Spinal cord (tissue), 9 donors: ENCODE measurements at regions not wholly inside any gene's neighbourhood (a gene's known extent, or its start where the extent isn't known, plus 50 kb on each side); places are given as distances from the start of the nearest gene placed in this dataset.

Source experiments
- DNase-seq, 6 donors: peaks; one replicate each; pipeline versions ENCODE4 v3.0.0 to v3.0.0-alpha.2; 2013 to 2015; ENCODE audit warnings: low spot score in 6 of 6, low read depth in 4 of 6
- H3K27ac ChIP-seq: one replicate; pipeline ENCODE4 v1.5.1; 2013; ENCODE audit warnings: low read depth, low read length, control low read depth
- H3K27me3 ChIP-seq: one replicate; pipeline ENCODE4 v1.6.1; 2013; ENCODE audit warnings: low read length; ENCODE audit not compliant: control insufficient read depth, insufficient read depth
- H3K36me3 ChIP-seq: one replicate; pipeline ENCODE4 v1.6.1; 2013; ENCODE audit warnings: low read length; ENCODE audit not compliant: control insufficient read depth, insufficient read depth
- H3K4me1 ChIP-seq: one replicate; pipeline ENCODE4 v1.6.1; 2013; ENCODE audit warnings: low read length; ENCODE audit not compliant: control insufficient read depth, insufficient read depth
- H3K4me3 ChIP-seq: one replicate; pipeline ENCODE4 v1.5.1; 2013; ENCODE audit warnings: low read depth, low read length, control low read depth
- H3K9me3 ChIP-seq: one replicate; pipeline ENCODE4 v1.6.1; 2013; ENCODE audit warnings: low read length; ENCODE audit not compliant: control insufficient read depth, insufficient read depth
- WGBS: methylation state at CpG from one replicate; pipeline ENCODE4 v1.1.5; 2013; ENCODE audit warnings: missing lambda C conversion rate; ENCODE audit not compliant: insufficient coverage; 5-methylcytosine and 5-hydroxymethylcytosine counted together
- donor health status: healthy.

DNA sequence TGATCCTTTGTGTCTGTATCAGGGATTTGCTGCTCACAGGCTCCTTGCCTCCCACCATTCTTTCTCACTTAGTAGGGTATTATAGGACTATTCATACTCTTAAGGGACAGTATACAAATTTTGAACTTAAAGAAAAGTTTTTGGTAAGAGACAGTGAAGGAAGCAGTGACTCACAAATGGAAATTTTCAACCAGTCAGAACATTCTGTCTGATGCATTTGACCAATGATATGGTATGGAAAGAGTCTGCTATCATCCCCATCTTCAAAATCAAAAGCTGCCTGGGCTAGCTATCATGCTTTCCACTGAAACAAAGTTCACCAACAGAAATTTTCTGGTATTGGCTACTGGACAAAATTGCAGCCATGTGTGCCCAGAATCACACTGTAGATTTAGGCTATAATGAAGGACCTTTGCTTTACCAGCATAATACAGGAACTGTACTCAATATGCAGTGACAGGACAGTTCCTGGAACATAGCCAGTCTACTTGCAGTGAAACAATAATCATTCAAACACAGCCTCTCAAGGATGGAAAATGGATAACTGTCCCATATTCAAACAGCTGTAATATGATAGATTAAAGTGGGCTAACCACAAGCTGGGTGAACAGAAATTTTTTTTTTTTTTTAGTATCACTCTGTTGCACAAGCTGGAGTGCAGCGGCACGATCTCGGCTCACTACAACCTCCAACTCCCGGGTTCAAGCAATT is 109.0 kb upstream of the ACSL4 start:
- peak in 1 of 6 donors; percentile 9 for DNase-seq
- WGBS: no CpG with 5 or more reads among the region's 4 CpGs
- Histone ChIP-seq H3K9me3 (no peaks in the 10 kb centered on the region), H3K27me3 (peaks cover 14% of the 10 kb centered on the region), H3K4me1 (no peaks in the 10 kb centered on the region), H3K27ac (no peak overlapping the region), H3K36me3 (no peaks in the 10 kb centered on the region), H3K4me3 (no peak overlapping the region)

DNA sequence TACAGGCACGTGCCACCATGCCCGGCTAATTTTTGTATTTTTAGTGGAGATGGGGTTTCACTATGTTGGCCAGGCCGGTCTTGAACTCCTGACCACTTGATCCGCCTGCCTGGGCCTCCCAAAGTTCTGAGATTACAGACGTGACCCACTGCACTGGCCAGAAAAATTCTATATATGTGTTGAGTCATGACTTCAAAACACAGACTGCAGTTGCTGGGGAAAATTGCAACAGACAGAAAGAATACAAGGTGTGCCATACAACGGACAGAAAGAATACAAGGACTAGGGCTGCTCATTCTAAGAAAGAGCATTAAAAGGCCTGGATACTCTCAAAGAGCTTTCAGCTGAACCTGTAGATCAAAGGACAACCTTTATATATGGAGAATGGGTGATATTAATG is 109.6 kb upstream of the ACSL4 start:
- Histone ChIP-seq H3K27ac (no peak overlapping the region), H3K36me3 (no peaks in the 10 kb centered on the region), H3K9me3 (no peaks in the 10 kb centered on the region), H3K4me3 (no peak overlapping the region), H3K4me1 (no peaks in the 10 kb centered on the region), H3K27me3 (peaks cover 13% of the 10 kb centered on the region)
- no peak for DNase-seq
- 56% methylated on average over 1 of the region's 6 CpGs for WGBS

DNA sequence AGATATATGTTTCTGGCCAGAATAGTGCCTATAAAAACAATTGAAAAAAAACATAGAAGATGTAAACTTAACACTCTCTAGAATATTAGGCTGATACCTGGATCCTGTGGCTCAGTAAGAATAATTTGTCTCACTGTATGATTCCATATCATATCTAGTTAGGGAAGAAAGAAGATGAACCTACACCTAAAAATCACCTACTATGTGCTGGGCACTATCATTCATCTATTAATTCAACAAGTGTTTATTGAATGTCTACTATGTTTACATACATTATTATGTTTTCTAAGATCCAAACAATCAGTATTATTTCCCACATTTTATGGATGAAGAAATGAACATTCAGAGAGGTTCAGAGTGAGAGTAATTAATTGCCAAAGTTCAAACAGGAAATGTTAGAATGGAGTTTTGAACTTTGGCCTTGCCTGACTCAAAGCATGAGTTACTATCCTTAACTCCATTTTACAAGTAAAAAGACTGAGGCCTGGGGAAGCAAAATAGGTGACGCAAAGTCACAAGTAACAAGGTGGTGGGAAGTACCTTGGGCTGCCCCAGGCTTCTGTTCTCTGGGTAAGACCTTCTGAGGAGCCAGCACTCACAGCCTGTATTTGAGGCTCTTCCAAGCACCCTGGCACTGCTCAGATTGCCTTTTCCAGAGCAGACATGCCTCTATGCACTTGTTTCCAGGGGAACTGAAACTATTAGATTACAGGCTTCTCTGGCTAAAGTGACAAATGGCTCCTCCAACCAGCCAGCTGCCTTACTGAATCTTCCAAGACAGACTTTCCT is 111.1 kb upstream of the ACSL4 start:
- H3K4me3 ChIP-seq: no peak overlapping the region
- no peaks in the 10 kb centered on the region for H3K4me1 ChIP-seq
- peaks cover 12% of the 10 kb centered on the region for H3K27me3 ChIP-seq
- no peaks in the 10 kb centered on the region for H3K36me3 ChIP-seq
- no peak overlapping the region for H3K27ac ChIP-seq
- WGBS: 64% methylated on average over 1 of the region's 1 CpG
- peak in 5 of 6 donors; percentile 26 to 79 (median 42) for DNase-seq
- H3K9me3 ChIP-seq: no peaks in the 10 kb centered on the region

DNA sequence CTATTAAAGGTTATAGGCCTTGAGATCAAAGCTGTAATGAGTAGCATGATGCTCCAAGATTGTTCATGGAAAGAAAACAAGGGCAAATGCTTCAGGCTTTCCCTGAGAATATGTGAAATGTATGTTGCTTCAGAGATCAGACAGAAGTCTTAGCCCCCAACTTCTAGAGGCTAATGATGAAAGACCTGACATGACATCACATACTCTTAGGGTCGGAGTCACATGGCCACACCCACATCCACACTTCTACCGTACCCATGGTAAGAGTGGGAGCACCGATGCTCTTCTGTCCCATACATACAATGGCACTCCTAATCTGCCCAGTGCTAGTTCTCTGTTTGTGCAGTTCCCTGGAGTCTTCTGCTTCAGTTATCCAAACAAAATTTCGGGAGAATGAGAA is 111.9 kb upstream of the ACSL4 start:
- peaks cover 7% of the 10 kb centered on the region for H3K27me3 ChIP-seq
- H3K9me3 ChIP-seq: no peaks in the 10 kb centered on the region
- no peak overlapping the region for H3K4me3 ChIP-seq
- H3K4me1 ChIP-seq: no peaks in the 10 kb centered on the region
- no peak overlapping the region for H3K27ac ChIP-seq
- DNase-seq: no peak
- 60% methylated on average over 1 of the region's 4 CpGs for WGBS
- H3K36me3 ChIP-seq: no peaks in the 10 kb centered on the region

DNA sequence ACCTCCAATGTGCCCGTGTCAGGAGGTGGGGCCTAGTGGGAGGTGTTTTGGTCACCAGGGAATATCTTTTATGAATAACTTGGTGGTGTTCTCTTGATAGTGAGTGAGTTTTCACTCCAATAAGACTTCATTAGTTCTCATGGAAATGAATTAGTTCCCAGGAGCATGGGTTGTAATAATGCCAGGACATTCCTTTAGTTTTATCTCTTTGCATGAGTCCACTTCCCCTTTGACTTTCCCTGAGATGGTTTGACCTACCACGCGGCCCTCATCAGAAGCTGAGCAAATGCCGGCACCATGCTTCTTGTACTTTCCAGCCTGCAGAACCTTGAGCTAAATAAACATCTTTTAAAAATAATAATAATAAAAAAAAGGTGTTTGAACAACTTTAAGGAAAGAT is 112.9 kb upstream of the ACSL4 start:
- Histone ChIP-seq H3K4me1 (no peaks in the 10 kb centered on the region), H3K4me3 (no peak overlapping the region), H3K9me3 (no peaks in the 10 kb centered on the region), H3K36me3 (no peaks in the 10 kb centered on the region), H3K27ac (no peak overlapping the region), H3K27me3 (peaks cover 4% of the 10 kb centered on the region)
- 80% methylated on average over 2 of the region's 4 CpGs for WGBS
- no peak for DNase-seq

DNA sequence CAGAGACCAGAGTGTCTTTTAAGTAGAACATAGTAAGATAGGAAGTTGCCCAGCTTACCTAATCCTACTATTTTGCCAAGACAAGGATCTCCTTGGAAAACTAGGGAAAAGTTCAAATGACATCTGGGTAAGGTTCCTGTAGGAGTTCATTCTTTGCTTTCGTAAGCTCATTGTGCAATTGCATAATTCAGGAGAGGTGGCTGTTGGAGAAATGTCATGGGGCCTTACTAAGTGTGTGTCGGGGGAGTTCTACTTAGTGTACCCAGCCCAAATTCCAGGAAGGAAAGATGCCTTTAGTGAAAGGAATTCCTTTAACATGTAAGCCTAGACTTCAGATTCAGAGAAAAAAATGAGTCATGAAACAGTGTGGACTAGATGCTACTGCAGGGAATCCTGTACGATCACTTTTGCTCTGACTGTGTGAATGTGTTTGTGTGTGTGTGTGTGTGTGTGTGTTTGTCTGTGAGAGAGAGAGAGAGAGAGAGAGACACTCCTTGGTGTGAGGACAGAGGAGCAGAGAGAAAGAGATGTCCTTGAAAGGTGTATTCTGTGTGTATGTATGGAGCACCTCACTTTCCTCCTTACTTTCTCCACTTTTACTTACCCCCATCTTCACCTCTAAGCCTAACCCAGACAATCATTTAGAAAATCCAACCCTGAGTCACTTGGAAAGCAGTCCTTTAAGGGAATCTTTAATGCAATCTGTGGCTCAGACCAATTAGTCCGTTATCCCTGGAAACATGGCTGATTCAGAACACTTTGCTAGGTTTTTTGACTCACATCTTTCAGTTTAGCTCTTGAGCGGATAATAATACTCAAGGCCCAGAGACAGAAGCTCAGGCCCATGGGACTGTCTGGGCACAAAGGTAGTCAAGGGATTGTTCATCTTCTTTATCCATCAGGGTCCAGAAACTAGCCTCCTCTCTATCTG is 114.5 kb upstream of the ACSL4 start:
- WGBS: 74% methylated on average over 5 of the region's 5 CpGs
- no peaks in the 10 kb centered on the region for H3K4me1 ChIP-seq

DNA sequence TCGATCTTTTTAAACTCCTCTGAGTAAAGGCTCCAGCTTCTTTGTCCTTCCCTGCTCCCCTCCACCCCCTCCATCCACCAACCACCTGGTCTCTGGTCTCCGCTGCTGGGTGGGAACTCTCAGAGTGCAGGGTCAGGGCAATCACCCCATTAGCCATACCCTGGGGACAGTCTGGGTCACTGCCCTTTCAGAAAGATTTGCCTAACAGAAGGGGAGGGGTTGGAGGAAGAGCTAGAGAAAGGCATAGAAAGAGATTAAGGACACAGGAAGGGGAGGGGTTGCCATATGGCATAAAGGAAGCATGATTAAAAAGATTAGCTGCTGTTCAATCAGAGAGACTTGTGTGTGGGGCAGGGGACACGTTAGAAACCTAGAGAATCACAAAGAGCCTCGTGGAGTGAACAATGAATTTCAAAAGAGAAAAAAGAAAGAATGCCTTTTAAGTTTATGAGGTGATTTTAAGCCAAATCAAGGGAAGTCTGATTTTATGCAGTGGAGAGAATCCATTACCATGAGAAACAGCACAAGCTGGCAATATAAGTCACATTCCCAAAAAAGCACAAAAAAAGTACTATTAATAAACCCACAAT is 115.5 kb upstream of the ACSL4 start:
- 43% methylated on average over 2 of the region's 4 CpGs for WGBS
- no peak overlapping the region for H3K27ac ChIP-seq
- DNase-seq: no peak

More for the DNA sequence above, 114.5 kb upstream of the ACSL4 start:
- no peak for DNase-seq
- Histone ChIP-seq H3K27ac (no peak overlapping the region), H3K36me3 (no peaks in the 10 kb centered on the region), H3K4me3 (no peak overlapping the region), H3K27me3 (peaks cover 4% of the 10 kb centered on the region), H3K9me3 (no peaks in the 10 kb centered on the region)

DNA sequence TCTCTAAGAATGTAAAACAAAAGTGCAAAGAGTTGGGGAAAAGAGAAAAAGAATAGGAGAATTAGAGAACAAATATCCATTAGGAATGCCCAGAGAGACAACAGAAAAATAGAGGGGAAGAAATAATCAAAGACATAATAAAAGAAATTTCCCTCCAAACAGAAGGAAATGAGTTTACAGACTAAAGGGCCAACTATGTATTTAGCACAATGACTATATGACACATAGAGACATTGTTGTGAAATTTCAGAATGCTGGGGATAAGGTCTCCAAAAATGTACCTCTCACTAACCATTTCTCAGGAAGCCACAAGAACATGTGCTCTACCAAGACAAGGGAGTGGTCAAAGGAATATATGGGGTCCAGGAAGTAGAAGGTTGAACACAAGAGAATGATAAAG is 121.0 kb upstream of the ACSL4 start:
- H3K9me3 ChIP-seq: no peaks in the 10 kb centered on the region
- DNase-seq: no peak
- H3K27ac ChIP-seq: no peak overlapping the region
- H3K4me3 ChIP-seq: no peak overlapping the region
- no peaks in the 10 kb centered on the region for H3K36me3 ChIP-seq
- H3K27me3 ChIP-seq: peaks cover 2% of the 10 kb centered on the region
- no peaks in the 10 kb centered on the region for H3K4me1 ChIP-seq

More for the DNA sequence above, 115.5 kb upstream of the ACSL4 start:
- no peak overlapping the region for H3K4me3 ChIP-seq
- peaks cover 4% of the 10 kb centered on the region for H3K27me3 ChIP-seq
- no peaks in the 10 kb centered on the region for H3K4me1 ChIP-seq
- no peaks in the 10 kb centered on the region for H3K9me3 ChIP-seq
- no peaks in the 10 kb centered on the region for H3K36me3 ChIP-seq

DNA sequence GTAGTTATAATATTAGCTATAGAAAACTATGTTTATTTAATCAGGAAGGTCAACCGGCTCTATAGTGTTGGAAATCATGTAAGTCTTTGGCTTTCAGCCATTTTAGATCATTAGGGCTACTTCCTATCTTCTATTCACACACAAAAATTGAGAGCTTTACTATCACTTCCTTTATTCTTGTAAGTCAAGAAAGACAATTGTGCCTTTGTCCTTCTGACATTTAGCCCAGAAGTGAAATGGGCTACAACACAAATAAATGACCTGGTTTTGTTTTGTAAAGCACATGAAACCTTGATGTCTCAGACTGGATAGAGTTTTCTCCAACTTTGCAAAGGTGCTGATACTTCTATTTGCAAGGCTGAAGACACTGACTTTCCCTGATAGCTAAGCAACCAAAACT is 122.4 kb upstream of the ACSL4 start:
- Histone ChIP-seq H3K4me3 (no peak overlapping the region), H3K36me3 (no peaks in the 10 kb centered on the region), H3K27me3 (peaks cover 3% of the 10 kb centered on the region), H3K4me1 (no peaks in the 10 kb centered on the region), H3K27ac (no peak overlapping the region), H3K9me3 (no peaks in the 10 kb centered on the region)
- no CpG with 5 or more reads among the region's 1 CpG for WGBS
- no peak for DNase-seq
